RWPE2 (cell line): ENCODE measurements at regions not wholly inside any gene's neighbourhood (a gene's known extent, or its start where the extent isn't known, plus 50 kb on each side); places are given as distances from the start of the nearest gene placed in this dataset.

Experiments used
- ATAC-seq: fragments of 200-7000 bp; cut with Tn5 transposase; 3 replicates; pipeline ENCODE4 v1.9.1; 2021; ENCODE audit warnings: low read depth
- DNase-seq: peaks from one replicate; pipeline ENCODE4 v3.0.0-alpha.2; 2020; ENCODE audit warnings: low spot score
- H3K27ac ChIP-seq: fragments of 450-650 bp; 2 replicates; pipeline ENCODE4 v1.5.1; 2017; ENCODE audit warnings: mild to moderate bottlenecking; ENCODE audit not compliant: poor library complexity, severe bottlenecking
- H3K27me3 ChIP-seq: fragments of 250-450 bp; sonication (Bioruptor Pico); 2 replicates; pipeline ENCODE4 v1.5.1; 2021; ENCODE audit warnings: mild to moderate bottlenecking, moderate library complexity; ENCODE audit not compliant: insufficient read depth, poor library complexity, severe bottlenecking
- H3K36me3 ChIP-seq: fragments of 250-450 bp; sonication (Bioruptor Pico); 2 replicates; pipeline ENCODE4 v1.5.1; 2020; ENCODE audit warnings: low read depth, mild to moderate bottlenecking, moderate library complexity
- H3K4me1 ChIP-seq: fragments of 250-450 bp; sonication (Bioruptor Pico); 2 replicates; pipeline ENCODE4 v1.5.1; 2021; ENCODE audit warnings: mild to moderate bottlenecking, moderate library complexity; ENCODE audit not compliant: insufficient read depth, poor library complexity, severe bottlenecking
- H3K4me3 ChIP-seq: fragments of 250-450 bp; sonication (Bioruptor Pico); 2 replicates; pipeline ENCODE4 v1.5.1; 2021; ENCODE audit warnings: mild to moderate bottlenecking, moderate library complexity; ENCODE audit not compliant: severe bottlenecking
- H3K9me3 ChIP-seq: fragments of 250-450 bp; sonication (Bioruptor Pico); 2 replicates; pipeline ENCODE4 v1.5.1; 2021; ENCODE audit warnings: mild to moderate bottlenecking, moderate library complexity; ENCODE audit not compliant: severe bottlenecking
- CTCF ChIP-seq: fragments of 450-650 bp; IDR thresholded peaks from one replicate; pipeline ENCODE4 v1.5.1; 2017; ENCODE audit warnings: mild to moderate bottlenecking, moderate library complexity; ENCODE audit not compliant: poor library complexity, severe bottlenecking

DNA sequence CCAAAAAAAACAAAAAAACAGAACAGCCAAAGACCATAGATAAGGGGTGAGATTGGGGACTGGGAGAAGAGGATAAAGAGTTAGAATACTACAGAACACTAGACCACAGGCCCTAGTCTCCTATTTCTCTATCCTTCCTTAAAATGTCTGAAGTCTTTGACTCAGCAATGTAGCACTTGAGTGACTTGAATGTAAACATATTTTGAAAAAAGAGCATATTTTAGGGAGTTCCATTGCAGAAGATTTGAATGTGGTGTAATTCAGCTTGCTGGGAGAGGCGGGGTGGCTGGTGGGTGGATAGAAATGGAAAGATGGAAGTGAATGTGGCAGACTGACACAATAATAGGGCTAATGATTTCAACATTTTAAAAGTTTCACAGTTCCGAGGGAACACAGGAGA, 144.9 kb downstream of the CHIC2 start:
- no peak for DNase-seq
- Histone ChIP-seq H3K9me3 (no peaks in the 10 kb centered on the region), H3K27me3 (no peaks in the 10 kb centered on the region), H3K36me3 (no peaks in the 10 kb centered on the region), H3K4me1 (peaks cover 33% of the 10 kb centered on the region), H3K4me3 (no peak overlapping the region), H3K27ac (no peak overlapping the region)
- TF ChIP-seq CTCF = no peak
- ATAC-seq = no peak

- Histone ChIP-seq H3K36me3 (no peaks in the 10 kb centered on the region), H3K4me3 (no peak overlapping the region), H3K9me3 (no peaks in the 10 kb centered on the region), H3K27me3 (no peaks in the 10 kb centered on the region), H3K27ac (peak overlapping the region; percentile 74), H3K4me1 (peaks cover 46% of the 10 kb centered on the region)
- ATAC-seq = peak; percentile 70
- no peak for DNase-seq
- TF ChIP-seq CTCF = no peak
These were observed 146.7 kb downstream of the CHIC2 start for GRCh38 chr4:53917729-53918128.

- no peak overlapping the region for H3K4me3 ChIP-seq
- no peak for TF ChIP-seq CTCF
- H3K27ac ChIP-seq = peak overlapping the region; percentile 74
- no peaks in the 10 kb centered on the region for H3K9me3 ChIP-seq
- no peaks in the 10 kb centered on the region for H3K27me3 ChIP-seq
- H3K4me1 ChIP-seq = peaks cover 46% of the 10 kb centered on the region
- no peaks in the 10 kb centered on the region for H3K36me3 ChIP-seq
- DNase-seq (no peak), ATAC-seq (peak; percentile 48)
These were observed 147.9 kb downstream of the CHIC2 start for GRCh38 chr4:53916431-53916889.

DNA sequence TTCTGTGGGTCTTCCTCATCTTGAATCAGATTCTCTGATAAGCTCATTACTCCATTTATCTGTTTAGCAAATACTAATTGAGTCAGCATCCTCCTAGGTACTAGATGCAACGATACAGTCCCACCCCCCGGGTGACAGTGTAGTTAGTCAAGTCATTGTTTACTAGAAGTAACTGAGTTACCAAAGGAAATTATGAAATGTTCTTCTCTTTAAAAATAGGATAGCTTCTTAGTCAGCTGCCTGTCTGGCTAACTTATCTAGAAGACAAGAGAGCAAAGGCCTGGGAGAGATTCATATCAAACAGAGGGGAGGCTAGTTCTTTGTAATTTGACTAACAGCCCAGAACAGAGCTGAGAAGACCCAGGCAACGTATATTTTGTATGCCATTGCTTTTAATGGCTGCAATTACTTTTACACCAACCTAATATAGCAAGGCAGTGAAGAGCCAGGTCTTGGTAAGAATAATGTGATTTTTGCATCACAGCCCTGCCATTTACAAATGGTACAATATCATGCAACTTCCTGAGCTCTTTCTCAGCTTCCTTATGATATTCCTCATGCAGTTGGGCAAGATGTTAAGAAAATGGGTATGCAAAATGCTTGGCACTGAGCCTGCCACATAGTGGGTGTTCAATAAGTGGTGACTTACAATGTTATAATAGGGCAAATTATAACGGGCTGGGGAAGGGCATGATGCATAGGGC, 149.9 kb downstream of the CHIC2 start:
- Histone ChIP-seq H3K27ac (peak overlapping the region; percentile 74), H3K4me1 (peaks cover 46% of the 10 kb centered on the region), H3K36me3 (no peaks in the 10 kb centered on the region), H3K9me3 (no peaks in the 10 kb centered on the region), H3K27me3 (no peaks in the 10 kb centered on the region), H3K4me3 (no peak overlapping the region)
- no peak for TF ChIP-seq CTCF
- ATAC-seq (peak; percentile 82), DNase-seq (peak; percentile 89)

DNA sequence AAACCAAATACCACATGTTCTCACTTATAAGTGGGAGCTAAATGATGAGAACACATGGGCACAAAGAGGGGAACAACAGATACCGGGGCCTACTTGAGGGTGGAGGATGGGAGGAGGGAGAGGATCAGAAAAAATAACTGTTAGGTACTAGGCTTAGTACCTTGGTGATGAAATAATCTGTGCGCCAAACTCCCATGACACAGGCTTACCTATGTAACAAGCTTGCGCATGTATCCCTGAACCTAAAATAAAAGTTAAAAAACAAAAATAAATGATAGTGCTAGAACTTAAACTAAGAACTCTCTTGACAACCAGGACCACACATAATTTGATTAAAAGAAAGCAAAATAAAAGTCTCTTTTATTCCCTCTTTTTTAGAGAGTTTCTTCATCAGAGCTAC, 150.6 kb downstream of the CHIC2 start:
- no peak for DNase-seq
- H3K4me3 ChIP-seq = no peak overlapping the region
- TF ChIP-seq CTCF = no peak
- H3K36me3 ChIP-seq = no peaks in the 10 kb centered on the region
- ATAC-seq = no peak
- no peaks in the 10 kb centered on the region for H3K27me3 ChIP-seq
- H3K9me3 ChIP-seq = no peaks in the 10 kb centered on the region
- H3K27ac ChIP-seq = peak overlapping the region; percentile 74
- H3K4me1 ChIP-seq = peaks cover 51% of the 10 kb centered on the region
